ENCODE measurements at regions not wholly inside any gene's neighbourhood (a gene's known extent, or its start where the extent isn't known, plus 50 kb on each side); places are given as distances from the start of the nearest gene placed in this dataset.

DNA sequence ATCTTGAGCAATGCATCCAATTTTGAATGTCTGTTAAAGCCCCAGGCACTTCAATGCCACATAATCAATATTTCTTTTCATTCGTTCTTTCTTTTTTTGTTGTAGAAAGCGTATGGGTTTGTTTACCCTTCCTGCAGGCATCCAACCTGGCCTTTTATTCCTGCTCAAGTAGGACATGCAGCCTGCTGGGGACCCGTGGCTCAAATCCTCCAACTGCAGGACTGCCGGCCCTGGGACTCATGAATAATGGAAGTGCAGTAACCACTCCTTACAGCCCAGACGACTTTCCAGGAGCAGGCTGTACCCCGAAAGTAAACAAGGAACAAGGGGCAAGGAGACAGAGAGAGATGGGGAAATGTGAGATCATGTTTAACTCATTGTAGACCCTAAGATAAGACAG, 126.4 kb downstream of the SALL1 start:
- POLR2A ChIA-PET, result no interaction called here
- ATAC-seq (ENCODE audit: low read depth), result no peak
- Mint-ChIP-seq H3K27ac (no peak overlapping the region), H3K4me1 (no peaks in the 10 kb centered on the region), H3K4me3 (no peak overlapping the region), H3K36me3 (no peaks in the 10 kb centered on the region), H3K27me3 (peaks cover 5% of the 10 kb centered on the region), H3K9me3 (no peaks in the 10 kb centered on the region)
- DNase-seq, result no peak

DNA sequence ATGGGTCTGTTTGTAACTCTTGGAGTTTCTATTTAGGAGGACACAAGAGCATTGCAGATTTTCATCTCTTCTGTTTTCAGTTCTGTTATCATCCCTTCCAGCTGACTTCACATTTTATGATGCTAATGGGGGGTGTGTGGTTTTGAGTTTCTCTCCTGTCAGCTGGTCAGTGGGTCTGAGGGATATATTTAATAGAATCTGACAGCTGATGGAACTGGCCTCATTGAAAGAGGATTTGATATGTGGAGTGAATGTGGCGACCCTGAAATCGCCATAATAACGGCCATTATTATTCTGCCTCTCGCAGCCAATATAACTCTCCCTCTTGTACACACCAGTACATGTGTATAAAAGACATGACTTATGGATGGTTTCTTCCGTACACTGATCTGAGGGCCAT, 128.1 kb downstream of the SALL1 start:
- Mint-ChIP-seq H3K9me3 (no peaks in the 10 kb centered on the region), H3K27me3 (peaks cover 5% of the 10 kb centered on the region), H3K27ac (no peak overlapping the region), H3K4me1 (no peaks in the 10 kb centered on the region), H3K36me3 (no peaks in the 10 kb centered on the region), H3K4me3 (no peak overlapping the region)
- POLR2A ChIA-PET, result no interaction called here
- ATAC-seq (ENCODE audit: low read depth) (no peak), DNase-seq (no peak)

DNA sequence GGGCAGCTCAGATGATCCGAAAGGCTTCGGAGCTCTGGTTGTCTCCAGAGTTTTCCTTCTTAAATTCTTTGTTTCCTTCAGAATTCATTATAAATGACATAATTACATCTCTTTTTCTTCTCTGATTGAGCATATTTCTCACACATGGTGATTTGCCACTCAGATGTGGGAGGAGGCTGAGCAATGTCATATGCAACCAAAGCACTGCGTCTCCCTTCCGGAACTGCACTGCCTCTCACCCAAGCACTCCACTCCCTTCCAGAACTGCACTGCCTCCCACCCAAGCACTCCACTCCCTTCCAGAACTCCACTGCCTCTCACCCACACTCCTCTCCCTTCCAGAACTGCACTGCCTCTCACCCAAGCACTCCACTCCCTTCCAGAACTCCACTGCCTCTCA, 131.5 kb downstream of the SALL1 start:
- H3K36me3 Mint-ChIP-seq, result no peaks in the 10 kb centered on the region
- peaks cover 2% of the 10 kb centered on the region for H3K27me3 Mint-ChIP-seq
- H3K4me1 Mint-ChIP-seq, result no peaks in the 10 kb centered on the region
- POLR2A ChIA-PET, result no interaction called here
- DNase-seq (no peak), ATAC-seq (ENCODE audit: low read depth) (no peak)
- H3K4me3 Mint-ChIP-seq, result no peak overlapping the region
- H3K9me3 Mint-ChIP-seq, result no peaks in the 10 kb centered on the region
- no peak overlapping the region for H3K27ac Mint-ChIP-seq

DNA sequence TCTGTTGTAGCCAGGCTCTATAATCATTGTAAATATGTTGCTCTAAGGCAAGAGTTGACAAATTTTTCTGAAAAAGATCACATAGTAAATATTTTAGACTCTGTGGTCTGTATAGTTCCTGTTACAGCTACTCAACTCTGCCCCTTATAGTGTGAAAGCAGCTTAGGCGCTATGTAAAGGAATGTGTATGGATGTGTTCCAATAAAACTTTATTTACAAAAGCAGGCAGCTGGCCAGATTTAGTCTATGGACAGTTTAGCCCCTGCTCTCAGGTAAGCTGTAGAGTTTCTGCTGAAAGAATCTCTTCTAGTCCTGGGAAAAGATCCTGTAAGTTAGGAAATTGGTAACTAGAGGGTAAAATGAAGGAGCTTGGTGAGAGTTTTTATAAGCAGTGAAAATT, 133.1 kb downstream of the SALL1 start:
- H3K27me3 Mint-ChIP-seq, result no peaks in the 10 kb centered on the region
- POLR2A ChIA-PET, result no interaction called here
- no peak for DNase-seq
- no peaks in the 10 kb centered on the region for H3K9me3 Mint-ChIP-seq
- H3K4me1 Mint-ChIP-seq, result no peaks in the 10 kb centered on the region
- ATAC-seq (ENCODE audit: low read depth), result no peak
- no peak overlapping the region for H3K4me3 Mint-ChIP-seq
- H3K36me3 Mint-ChIP-seq, result no peaks in the 10 kb centered on the region
- H3K27ac Mint-ChIP-seq, result no peak overlapping the region

DNA sequence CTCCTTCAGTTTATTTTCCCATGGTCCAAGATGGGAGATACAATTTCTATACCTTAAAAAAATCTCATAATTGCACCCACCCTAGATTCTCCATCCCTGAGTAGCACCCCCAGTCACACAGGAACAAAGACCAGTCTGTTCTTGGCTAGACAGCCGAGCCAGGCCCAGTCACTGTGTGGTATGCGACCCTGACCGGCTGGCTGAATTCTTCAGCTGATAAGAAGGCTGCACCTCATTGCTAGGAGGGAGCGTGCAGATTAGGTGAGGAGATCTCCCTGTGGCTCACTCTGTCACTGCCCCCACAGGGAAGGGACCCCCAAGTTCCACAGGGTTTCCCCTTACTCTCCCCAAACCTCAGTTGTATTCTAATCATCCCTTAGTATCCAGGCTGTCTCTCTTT, 138.7 kb downstream of the SALL1 start:
- Mint-ChIP-seq H3K4me1 (no peaks in the 10 kb centered on the region), H3K9me3 (peaks cover 2% of the 10 kb centered on the region), H3K27ac (no peak overlapping the region)

DNA sequence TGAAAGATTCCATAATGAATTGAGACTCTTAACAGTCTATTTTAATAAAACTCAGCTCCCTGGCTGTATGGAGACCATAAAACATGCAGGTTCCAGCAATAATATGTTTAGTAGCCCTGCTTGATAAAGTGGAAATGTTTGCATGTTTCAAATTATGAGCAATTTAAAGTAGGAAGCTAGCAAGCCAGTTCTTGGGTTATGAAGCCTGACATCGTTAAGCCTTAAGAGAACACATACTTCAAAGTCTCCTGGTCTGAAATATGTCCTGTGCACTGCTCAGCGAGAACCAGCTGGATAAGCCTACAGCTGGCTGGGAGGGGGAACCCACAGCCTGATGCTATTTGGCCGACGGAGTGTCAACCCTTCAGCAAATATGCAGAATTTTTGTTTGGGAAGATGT, 140.3 kb downstream of the SALL1 start:
- no peaks in the 10 kb centered on the region for H3K27me3 Mint-ChIP-seq
- no peak for ATAC-seq (ENCODE audit: low read depth)
- H3K36me3 Mint-ChIP-seq, result no peaks in the 10 kb centered on the region
- no peaks in the 10 kb centered on the region for H3K4me1 Mint-ChIP-seq
- H3K9me3 Mint-ChIP-seq, result peaks cover 2% of the 10 kb centered on the region
- no peak for DNase-seq
- no peak overlapping the region for H3K4me3 Mint-ChIP-seq
- POLR2A ChIA-PET, result no interaction called here
- no peak overlapping the region for H3K27ac Mint-ChIP-seq

More for the DNA sequence above, 138.7 kb downstream of the SALL1 start:
- ATAC-seq (ENCODE audit: low read depth), result no peak
- Mint-ChIP-seq H3K27me3 (no peaks in the 10 kb centered on the region), H3K36me3 (no peaks in the 10 kb centered on the region), H3K4me3 (no peak overlapping the region)
- no peak for DNase-seq
- POLR2A ChIA-PET, result no interaction called here

DNA sequence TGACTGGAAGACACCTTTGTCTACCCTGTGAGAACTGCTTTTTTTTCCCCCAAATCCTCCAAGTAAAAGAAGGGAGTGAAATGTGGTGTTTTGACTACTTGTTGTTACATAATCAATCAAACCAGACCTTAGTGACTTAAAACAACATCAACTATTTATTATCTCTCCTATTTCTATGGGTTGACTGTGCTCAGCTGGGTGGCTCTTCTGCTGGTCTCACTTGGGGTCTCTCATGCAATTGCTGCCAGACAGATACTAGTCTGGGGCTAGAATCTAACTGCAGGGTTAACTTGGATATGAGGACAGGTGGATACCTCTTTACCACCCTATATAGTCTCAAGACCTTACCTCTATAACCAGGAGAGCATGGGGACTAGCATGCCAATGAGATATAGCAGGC, 141.3 kb downstream of the SALL1 start:
- no peak overlapping the region for H3K27ac Mint-ChIP-seq
- POLR2A ChIA-PET, result no interaction called here
- ATAC-seq (ENCODE audit: low read depth) (no peak), DNase-seq (no peak)
- H3K9me3 Mint-ChIP-seq, result peaks cover 2% of the 10 kb centered on the region
- no peaks in the 10 kb centered on the region for H3K36me3 Mint-ChIP-seq
- H3K27me3 Mint-ChIP-seq, result no peaks in the 10 kb centered on the region
- no peaks in the 10 kb centered on the region for H3K4me1 Mint-ChIP-seq
- H3K4me3 Mint-ChIP-seq, result no peak overlapping the region

DNA sequence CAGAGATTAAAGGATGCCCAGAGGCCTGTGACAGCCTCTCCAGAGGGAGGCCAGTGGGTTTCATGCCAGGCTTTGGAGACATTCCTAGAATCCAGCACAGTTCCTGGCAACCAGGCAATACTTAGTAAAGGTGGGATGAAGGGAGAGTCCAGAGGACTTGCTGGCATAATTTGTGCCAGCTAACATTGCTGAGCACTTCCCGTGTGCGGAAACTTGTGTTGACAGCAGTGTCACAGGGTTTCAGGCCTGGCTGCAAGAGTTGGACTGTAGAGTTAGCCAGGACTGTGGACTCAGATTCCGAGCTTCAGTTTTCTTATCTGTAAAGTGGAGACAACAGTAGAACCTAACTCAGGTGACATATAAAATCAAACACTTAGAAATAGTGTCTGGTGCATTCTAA, 141.7 kb downstream of the SALL1 start:
- H3K4me1 Mint-ChIP-seq, result no peaks in the 10 kb centered on the region
- ATAC-seq (ENCODE audit: low read depth), result no peak

DNA sequence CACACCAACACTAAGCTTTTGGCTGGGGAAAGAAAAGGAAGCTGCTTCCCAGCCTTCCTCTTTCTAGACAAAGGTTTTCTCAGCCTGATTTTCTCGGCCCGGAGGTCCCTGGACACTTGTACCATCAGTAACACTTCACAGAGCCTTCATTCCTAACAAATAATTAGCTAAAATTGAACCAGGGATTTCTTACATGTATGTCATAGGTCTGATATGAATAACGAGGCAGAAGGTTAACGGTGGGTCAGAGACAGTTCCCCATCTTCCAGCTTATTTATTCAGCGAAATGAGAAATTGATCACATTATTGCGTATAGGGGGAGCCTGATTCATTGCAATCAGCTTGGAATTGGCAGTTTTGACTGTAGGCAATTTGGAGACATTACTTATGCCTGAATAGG, 142.5 kb downstream of the SALL1 start:
- peaks cover 2% of the 10 kb centered on the region for H3K9me3 Mint-ChIP-seq
- no peak overlapping the region for H3K4me3 Mint-ChIP-seq
- no peaks in the 10 kb centered on the region for H3K27me3 Mint-ChIP-seq
- H3K4me1 Mint-ChIP-seq, result no peaks in the 10 kb centered on the region
- ATAC-seq (ENCODE audit: low read depth), result no peak
- H3K27ac Mint-ChIP-seq, result no peak overlapping the region
- DNase-seq, result no peak
- POLR2A ChIA-PET, result no interaction called here
- H3K36me3 Mint-ChIP-seq, result no peaks in the 10 kb centered on the region

More for the DNA sequence above, 141.7 kb downstream of the SALL1 start:
- H3K27me3 Mint-ChIP-seq, result no peaks in the 10 kb centered on the region
- POLR2A ChIA-PET, result no interaction called here
- no peak overlapping the region for H3K4me3 Mint-ChIP-seq
- no peak for DNase-seq
- H3K9me3 Mint-ChIP-seq, result peaks cover 2% of the 10 kb centered on the region
- no peaks in the 10 kb centered on the region for H3K36me3 Mint-ChIP-seq
- H3K27ac Mint-ChIP-seq, result no peak overlapping the region

DNA sequence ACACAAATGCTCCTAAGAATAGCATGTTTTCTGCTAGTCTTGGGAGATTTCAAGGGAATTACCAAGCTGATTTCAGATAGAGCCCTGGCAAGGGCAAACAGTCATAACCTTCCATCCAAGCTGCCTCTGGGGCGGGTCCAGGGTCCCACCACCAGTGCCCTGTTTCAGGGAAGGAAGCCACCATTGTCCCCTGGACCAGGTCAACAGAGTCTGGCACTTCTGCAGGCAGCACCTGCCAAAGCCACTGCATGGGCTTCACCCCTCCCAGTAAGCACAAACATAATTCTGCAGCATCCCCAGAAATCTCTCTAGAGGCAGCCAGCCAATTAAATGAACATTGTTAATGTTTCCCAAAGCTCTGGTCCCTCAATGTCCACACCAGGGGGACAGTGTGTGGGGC, 143.0 kb downstream of the SALL1 start:
- peaks cover 2% of the 10 kb centered on the region for H3K9me3 Mint-ChIP-seq
- no peaks in the 10 kb centered on the region for H3K27me3 Mint-ChIP-seq
- H3K4me3 Mint-ChIP-seq, result no peak overlapping the region
- POLR2A ChIA-PET, result no interaction called here
- no peaks in the 10 kb centered on the region for H3K36me3 Mint-ChIP-seq
- no peak overlapping the region for H3K27ac Mint-ChIP-seq
- ATAC-seq (ENCODE audit: low read depth) (no peak), DNase-seq (no peak)
- H3K4me1 Mint-ChIP-seq, result no peaks in the 10 kb centered on the region

DNA sequence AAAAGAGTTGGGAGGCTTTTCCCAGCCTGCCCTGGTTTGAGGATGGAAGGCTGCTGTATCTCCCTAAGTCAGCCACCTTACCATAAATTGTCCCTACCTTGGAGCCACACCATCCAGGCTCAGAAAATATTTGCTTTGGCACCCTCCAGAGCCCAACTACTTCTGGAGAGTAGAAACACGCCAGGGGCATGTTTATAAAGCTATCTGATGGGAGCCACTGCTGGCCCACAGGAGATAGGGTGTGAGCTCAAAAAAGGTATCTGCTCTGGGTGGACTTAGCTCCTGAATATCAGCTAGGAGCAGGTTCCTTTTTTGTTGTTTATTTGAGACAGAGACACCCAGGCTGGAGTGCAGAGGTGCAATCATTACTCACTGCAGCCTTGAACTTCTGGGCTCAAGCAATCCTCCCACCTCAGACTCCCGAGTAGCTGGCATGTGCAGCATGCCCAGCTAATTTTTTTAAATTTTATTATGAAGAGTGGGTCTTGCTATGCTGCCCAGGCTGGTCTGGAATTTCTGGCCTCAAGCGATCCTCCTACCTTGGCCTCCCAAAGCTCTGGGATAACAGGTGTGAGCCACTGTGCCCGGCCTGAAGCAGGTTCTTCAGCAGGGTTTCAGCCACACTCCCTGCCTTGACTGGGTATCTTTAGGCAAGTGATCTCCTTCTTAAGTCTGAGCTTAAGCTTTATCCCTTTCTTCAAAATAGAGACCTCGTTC, 147.1 kb downstream of the SALL1 start:
- H3K36me3 Mint-ChIP-seq, result no peaks in the 10 kb centered on the region
- ATAC-seq (ENCODE audit: low read depth) (no peak), DNase-seq (no peak)
- no peaks in the 10 kb centered on the region for H3K9me3 Mint-ChIP-seq
- no peaks in the 10 kb centered on the region for H3K27me3 Mint-ChIP-seq
- H3K4me1 Mint-ChIP-seq, result no peaks in the 10 kb centered on the region
- no peak overlapping the region for H3K27ac Mint-ChIP-seq
- POLR2A ChIA-PET, result no interaction called here
- H3K4me3 Mint-ChIP-seq, result no peak overlapping the region

DNA sequence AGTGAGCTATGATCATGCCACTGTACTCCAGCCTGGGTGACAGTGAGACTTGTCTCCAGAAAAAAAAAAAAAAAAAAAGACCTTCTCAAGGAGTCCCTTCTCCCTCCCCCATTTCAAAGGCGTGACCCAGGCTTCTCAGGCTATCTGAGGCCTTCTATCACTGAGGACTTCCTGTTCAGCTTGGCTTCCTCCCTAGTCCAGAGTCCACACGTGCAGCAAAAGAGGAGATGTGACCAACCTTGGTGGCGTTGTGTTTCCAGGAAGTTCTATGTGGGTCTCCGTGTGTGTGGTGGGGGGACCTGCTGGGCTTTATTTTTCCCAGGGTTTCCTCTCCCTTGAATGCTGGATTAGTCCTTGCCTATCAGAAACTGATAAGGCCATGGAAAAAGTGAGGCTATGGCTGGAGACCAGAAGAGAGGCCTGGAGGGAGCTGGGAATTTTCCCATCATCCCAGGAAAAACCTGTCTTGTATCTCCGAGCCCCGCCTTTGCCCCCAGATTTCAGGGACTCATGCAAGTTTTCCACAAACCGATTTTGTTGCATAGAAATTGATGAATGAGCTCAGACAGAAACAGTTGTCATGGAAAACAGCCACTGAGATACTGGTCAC, 148.1 kb downstream of the SALL1 start:
- no peak for DNase-seq
- Mint-ChIP-seq H3K9me3 (no peaks in the 10 kb centered on the region), H3K4me3 (no peak overlapping the region), H3K27me3 (no peaks in the 10 kb centered on the region), H3K36me3 (no peaks in the 10 kb centered on the region), H3K4me1 (no peaks in the 10 kb centered on the region), H3K27ac (no peak overlapping the region)
- ATAC-seq (ENCODE audit: low read depth), result no peak
- POLR2A ChIA-PET, result no interaction called here

DNA sequence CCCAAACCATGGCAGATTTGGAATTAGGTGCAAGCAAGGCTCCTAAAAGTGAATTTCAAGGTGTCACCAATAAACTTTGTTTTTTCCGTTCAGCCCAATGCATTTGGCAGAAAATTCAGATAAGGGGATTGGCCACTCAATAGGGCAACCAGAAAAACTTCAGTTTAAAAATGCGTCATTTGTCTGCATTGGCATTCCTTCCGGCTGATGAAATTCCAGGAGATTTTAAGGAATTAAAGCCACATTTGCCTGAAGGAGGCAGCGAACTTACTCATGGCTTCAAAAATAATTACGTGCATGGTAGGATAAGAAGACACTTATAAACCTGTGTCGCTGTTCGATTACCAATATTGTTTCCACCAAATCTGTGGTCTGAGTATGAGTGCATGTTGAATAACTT, 151.9 kb downstream of the SALL1 start:
- Mint-ChIP-seq H3K27ac (no peak overlapping the region), H3K27me3 (no peaks in the 10 kb centered on the region), H3K9me3 (no peaks in the 10 kb centered on the region), H3K4me3 (no peak overlapping the region), H3K36me3 (no peaks in the 10 kb centered on the region), H3K4me1 (no peaks in the 10 kb centered on the region)
- DNase-seq, result no peak
- POLR2A ChIA-PET, result no interaction called here
- no peak for ATAC-seq (ENCODE audit: low read depth)

DNA sequence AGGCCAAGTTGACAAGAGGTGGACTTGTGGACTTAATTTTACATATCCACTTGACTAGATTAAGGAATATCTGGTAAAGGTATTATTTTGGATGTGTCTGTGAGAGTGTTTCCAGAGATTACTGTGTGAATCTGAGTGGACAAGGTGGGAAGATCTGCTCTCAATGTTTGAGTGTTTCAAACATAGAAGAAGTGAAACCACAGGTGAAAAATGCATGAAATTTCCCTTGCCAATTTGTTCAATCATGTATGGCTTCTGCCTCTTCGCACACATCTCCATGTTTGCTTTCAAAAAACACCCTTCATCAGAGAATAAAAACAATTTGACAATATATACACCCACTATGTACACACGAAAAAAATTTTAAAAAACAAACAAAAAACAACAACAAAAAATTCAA, 152.7 kb downstream of the SALL1 start:
- no peaks in the 10 kb centered on the region for H3K4me1 Mint-ChIP-seq
- no peak for DNase-seq
- POLR2A ChIA-PET, result no interaction called here

DNA sequence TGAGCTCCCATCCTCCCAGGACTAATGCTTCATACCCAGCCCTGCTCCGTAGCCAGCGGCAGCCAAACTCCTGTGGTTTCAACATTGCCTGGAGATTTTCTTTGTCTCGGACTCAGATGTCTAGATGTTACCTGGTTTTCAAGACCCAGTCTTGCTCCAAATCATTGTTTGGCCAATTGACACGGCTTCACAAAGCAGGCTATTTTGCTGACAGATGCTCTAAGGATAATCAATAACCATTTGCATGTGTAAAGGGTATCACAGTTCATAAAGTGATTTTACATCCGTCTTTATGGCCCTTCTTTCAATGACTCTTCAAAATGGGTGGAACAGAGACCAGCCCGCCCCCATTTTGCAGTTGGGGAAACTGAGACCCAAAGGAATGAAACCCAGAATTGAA, 153.4 kb downstream of the SALL1 start:
- H3K4me3 Mint-ChIP-seq, result no peak overlapping the region
- H3K27ac Mint-ChIP-seq, result no peak overlapping the region
- no peaks in the 10 kb centered on the region for H3K36me3 Mint-ChIP-seq
- no peaks in the 10 kb centered on the region for H3K4me1 Mint-ChIP-seq
- H3K27me3 Mint-ChIP-seq, result no peaks in the 10 kb centered on the region
- DNase-seq (no peak), ATAC-seq (ENCODE audit: low read depth) (no peak)
- POLR2A ChIA-PET, result no interaction called here
- no peaks in the 10 kb centered on the region for H3K9me3 Mint-ChIP-seq

More for the DNA sequence above, 152.7 kb downstream of the SALL1 start:
- Mint-ChIP-seq H3K27me3 (no peaks in the 10 kb centered on the region), H3K9me3 (no peaks in the 10 kb centered on the region), H3K4me3 (no peak overlapping the region), H3K27ac (no peak overlapping the region), H3K36me3 (no peaks in the 10 kb centered on the region)
- no peak for ATAC-seq (ENCODE audit: low read depth)
